NCI-H1092 (cell line): ENCODE measurements at regions not wholly inside any gene's neighbourhood (a gene's known extent, or its start where the extent isn't known, plus 50 kb on each side); places are given as distances from the start of the nearest gene placed in this dataset.

Experiments used
- DNase-seq: peaks from one replicate; lab custom pipeline; 2025; lab: John Stamatoyannopoulos, UW

DNA sequence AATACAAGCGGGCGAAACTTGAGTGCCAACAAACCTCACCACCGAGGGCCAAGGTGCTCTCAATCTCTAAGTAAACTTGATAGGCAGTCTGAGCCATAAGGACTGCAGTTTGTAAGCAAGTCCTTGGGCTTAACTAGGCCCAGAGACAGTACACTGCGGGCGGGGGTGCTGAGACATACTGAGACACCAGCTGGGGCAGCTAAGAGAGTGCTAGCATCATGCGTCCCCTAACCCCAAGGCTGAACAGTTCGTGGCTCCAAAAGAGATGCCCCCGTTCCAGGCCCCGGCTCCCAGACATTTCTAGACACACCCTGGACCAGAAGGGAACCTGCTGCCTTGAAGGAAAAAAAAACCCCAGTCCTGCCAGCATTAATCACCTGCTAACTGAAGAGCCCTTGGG is 126.8 kb upstream of the PRDX4 start:
- no peak for DNase-seq

DNA sequence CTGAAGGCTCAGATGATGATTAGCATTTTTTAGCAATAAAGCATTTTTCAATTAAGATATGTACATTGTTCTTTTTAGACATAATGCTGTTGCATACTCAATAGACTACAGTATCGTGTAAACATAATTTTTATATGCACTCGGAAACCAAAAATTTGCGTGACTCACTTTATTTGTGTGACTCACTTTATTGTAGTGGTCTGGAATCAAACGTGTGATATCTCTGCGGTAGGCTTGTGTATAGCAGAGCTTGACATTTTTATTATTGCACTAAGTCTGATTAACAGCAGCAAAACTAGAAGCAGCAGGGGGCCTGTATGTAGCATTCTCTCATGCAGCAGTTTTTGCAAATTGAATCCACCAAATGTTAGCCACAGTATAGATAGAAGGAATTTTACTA is 119.1 kb upstream of the PRDX4 start:
- no peak for DNase-seq

DNA sequence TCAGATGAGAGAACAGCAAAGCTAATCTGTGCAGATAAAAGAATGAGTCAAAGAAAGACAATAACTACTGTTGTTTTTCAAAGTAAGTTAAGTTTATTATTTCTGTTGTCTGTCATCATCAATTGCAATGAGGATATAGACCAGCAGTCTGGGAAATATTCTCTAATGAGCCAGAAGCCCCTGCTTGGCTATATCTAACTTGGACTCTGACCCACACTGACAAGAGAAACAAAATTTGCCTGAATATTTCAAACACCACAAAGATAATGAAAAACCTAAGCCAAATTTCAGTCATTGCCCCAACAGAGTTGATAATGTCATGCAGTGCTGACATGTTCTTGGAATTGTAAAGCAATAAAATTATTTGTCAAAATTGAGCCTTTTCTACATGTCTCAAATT is 115.0 kb upstream of the PRDX4 start:
- no peak for DNase-seq

DNA sequence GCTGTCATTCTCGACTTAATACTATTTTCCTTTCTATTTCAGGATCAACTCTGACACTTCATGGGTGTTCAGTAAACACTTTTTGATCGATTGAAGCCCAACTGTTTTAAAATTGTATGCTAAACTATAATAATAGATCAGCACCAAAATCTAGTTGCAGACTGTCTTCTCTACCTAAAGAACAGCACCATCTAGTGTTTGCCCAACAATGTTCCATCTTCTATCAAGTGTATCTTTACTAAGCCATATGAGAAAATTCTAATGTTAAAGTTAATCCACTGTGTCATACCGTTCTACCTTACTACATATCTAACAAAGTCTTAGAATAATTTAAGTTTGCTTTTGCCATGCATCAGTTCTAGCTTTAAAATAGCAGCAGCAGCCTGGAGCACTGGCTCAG is 113.0 kb upstream of the PRDX4 start:
- peak; percentile 40 for DNase-seq

DNA sequence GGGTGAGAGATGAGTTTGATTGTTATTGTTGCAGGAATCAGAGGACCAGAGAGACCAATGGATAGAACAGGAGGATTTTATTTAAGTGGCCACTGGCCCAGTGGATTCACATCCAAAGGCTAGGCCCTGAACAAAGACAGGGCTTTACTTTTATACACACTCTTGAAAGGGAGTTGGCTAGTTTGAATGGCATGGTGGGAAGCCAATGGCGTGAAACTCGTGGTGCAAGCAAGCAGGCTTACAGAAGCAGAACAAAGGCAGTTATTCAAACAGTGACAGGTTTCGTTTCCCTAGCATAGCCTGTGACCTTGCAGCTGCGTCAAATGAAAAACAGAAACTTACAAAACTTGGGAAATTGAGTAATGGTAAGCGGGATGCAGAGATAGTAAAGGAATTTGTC is 110.2 kb upstream of the PRDX4 start:
- DNase-seq, result no peak

DNA sequence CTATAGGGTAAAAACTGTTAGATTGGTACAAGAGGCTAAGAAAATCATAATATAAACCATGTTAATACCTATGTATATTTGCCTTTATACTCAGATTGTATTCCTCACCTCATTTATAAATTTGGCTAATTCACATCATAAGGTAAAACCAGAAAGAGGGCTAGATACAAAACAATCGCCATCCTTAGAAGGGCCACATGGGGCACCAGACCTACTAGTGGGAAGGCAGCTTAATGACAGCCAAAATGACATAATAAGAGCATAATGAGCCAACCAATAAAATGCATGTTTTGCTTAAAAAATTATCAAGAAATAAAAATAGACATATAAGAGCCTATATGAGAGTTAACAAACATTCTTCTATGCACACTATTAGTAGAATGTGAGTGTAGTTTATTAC is 107.3 kb upstream of the PRDX4 start:
- no peak for DNase-seq

DNA sequence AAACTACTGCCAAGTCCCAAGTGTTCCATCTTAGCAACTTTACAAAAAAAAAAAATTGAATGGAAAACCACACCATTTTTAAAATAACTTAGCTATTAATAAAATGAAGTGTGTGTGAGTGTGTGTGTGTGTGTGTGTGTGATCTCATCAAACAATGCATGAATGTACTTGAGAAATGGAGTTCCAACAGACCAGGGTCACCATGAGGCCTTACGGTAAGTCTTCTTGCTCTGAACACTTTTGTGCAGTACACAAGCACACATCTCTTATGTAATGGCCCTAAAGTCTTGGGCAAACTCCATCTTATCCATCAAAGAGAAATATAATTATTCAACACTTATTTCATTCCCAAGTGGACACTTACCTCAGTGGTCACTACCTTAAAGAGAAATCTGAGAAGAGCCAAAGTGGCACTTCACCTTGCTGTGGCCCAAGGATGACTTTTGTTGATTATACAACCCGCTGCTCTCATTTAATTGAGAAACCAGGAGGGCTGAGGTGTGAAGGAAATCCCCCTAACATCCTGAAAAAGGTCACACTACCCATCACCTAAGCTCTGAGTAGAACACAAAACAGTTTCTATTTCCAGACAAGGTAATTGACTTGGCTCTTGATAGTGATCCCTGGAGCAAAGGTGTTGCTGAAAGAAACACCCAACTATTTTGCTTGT is 96.5 kb upstream of the PRDX4 start:
- no peak for DNase-seq

DNA sequence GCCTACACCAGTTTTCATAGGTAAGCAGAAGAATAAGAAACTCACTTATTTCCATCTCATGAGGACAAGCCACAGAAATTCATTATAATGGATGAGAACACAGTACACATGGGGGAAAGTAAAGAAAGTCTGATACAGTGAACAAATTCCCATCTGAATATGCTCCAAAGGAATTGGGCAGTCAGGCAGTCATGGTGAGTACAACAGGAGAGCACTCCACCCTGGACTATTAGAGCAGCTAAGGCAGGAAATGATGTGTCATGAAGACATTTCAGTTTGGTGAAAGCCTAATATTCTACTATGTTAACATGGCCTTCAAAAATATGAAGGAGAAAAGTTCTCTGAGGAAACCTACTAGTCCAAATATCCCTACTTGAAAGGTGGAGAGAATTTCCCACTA is 92.0 kb upstream of the PRDX4 start:
- DNase-seq, result no peak

DNA sequence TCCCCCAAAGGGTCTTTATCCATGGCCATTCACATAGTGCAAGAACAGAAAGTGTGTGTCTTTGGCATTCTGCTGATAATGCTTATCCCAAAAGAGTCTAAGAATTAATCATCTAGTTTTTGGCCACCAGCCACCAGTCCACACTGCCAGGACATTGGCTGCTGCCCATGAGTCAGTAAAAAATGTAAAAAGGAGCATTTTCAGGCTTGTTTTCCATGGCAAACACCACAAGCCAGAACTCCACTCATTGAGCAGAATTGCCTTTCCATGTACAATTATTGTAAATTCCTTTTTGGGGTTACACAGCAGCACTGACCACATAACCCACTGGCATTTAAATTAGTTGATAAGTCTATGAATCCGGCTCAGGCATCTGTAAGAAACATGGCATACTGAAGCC is 89.2 kb upstream of the PRDX4 start:
- DNase-seq, result no peak

DNA sequence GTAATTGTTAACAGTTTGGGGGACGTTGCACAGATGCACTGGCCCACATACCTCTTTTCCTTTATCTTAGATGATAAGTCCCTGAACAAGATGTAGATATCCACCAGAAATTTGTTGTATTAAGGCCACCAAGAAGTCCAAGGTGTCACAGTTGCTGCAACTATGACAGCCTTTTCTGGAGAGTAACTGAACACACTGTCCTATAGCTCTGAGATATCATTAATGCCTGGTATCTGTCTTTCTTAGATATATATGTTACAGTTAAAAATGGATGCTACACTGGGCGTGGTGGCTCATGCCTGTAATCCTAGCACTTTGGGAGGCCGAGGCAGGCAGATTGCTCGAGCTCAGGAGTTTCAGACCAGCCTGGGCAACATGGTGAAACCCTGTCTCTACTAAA is 77.8 kb upstream of the PRDX4 start:
- DNase-seq, result no peak

DNA sequence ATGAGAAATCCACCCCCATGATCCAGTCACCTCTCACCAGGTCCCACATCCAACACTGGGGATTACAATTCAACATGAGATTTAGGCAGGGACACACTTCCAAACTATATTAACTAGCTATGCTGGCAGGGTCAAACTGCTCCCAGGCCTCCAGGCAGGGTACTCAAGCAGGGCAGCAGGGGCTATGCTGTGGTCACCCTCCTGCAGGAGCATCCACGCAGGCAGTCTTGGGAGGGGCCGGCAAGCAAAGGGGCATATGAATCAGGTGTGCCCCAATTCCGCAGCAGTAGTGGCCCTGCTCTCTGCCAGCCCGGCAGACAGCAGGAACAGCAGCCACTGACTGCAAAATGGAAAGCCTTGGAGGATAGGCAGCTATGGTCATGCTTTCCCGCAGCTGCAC is 74.6 kb upstream of the PRDX4 start:
- no peak for DNase-seq

DNA sequence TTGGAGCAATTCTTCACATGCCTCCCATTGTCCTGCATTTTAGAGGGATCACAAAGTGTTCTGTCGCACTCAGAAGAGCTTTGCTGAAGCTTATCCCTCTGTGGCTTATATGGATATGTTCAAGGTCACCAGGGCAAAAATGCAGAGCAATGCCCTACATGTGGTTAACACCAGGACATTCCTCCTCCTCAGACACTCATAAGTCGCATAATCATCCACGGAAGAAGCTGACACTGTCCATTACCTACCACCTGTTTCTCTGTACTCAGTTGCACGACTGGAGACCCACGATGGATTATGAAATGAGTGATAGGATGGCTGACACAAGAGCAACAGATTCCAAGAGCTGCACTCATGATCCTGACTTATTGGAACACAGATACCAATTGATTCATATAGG is 68.7 kb upstream of the PRDX4 start:
- no peak for DNase-seq

DNA sequence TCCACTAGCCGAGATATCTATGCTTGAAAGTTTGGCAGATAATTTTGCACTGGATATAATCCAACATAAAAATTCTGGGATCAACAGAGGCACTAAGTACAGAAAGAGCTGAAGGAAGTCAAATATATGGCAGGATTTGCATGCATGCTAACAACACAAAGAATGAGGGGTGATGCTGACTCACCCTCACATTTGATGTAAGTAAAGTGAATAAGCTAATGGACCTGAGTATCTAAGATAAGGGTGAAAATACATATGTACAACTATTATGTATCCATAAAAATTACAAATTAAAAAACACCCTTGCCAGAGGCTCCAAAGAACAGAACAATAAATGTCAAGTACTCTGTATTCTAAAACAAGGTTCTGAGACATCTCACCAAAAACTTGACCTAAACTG is 63.8 kb upstream of the PRDX4 start:
- DNase-seq, result no peak

DNA sequence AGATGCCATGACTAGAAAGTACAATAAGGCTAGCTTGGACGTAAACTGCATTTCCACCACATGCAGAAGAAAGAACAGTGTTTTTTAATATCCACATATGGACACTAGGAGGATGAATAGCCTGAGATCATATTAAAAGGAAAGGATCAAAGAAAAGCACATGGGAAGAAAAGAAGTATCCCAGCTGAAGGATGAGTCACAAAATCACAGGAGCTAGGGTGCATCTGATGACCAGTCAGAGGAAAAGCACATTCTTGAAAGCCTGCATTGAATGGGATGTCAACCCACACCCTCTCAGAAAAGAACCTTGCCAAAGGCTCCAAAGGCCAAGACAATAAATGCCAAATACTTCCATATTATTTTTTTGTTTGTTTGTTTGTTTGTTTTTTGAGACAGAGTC is 56.8 kb upstream of the PRDX4 start:
- DNase-seq, result no peak

DNA sequence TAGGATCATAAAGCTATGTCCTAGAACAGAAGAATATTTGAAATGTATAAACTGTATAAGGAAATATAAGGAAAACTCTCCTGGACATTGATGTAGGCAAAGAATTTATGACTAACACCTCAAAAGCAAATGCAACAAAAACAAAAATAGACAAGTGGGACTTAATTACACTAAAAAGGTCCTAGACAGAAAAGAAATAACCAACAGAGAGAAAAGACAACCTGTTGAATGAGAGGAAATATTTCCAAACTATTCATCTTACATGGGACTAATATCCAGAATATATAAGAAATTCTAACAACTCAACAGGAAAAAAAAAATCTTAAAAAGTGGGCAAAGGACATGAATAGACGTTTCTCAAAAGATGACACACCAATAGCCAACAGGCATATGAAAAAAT is 54.4 kb upstream of the PRDX4 start:
- DNase-seq, result no peak

DNA sequence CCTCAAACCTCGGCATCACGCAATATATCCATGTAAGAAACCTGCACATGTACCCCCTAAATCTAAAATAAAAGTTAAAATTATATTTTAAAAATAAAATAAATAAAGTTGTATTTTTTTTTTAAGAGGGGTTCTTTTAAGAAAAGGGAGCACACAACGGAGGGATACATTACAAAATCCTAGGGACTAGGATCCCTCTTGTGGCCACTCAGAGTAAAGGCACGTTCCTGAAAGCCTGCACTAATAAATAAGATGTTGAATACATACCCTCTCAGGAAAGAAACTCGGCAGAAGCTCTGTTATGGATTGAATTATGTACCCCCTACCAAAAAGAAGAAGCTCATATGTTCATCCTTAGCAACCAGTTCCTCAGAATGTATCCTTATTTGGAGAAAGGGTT is 50.9 kb upstream of the PRDX4 start:
- no peak for DNase-seq
